Fibroblast of skin of right quadriceps (primary cell): ENCODE measurements at regions not wholly inside any gene's neighbourhood (a gene's known extent, or its start where the extent isn't known, plus 50 kb on each side); places are given as distances from the start of the nearest gene placed in this dataset.

Source experiments
- DNase-seq: peaks from one replicate; pipeline ENCODE4 v3.0.0-alpha.2; 2013

DNA sequence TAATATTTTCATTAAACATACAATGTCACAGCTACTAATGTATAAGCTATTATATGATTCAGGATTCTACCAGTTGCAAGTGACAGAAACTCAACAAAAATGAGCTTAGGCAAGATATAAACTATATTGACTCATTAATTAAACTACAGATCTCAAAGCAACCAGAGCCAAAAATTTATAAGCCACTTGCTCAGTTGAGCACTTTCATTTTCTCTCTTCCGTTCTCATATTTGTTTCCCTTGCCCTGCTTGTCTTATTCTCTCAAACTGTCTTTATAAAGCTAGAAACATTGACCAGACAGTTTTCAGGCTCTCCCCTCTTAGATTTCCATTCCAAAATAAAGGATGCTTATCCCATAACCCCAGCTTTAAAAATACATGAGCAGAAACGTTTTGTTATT is 60.2 kb upstream of the DGKB start:
- DNase-seq, result no peak

DNA sequence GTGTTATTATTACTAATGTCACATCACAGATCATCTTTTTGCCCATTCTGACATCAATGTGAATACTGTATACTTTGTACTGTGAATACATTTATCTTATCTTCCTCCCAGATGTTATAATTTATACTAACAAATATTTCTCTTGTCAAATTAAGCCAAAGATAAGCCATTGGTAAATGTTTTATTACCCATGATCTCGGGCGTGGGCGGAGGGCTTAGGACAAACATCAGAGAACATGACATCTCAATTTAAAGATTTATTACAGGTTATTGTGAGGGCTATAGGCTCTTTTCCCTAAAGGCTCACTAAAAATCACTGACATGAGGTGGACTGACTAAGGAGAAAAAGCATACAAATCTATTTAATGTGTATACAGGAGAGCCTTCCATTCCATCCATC is 58.2 kb upstream of the DGKB start:
- no peak for DNase-seq

DNA sequence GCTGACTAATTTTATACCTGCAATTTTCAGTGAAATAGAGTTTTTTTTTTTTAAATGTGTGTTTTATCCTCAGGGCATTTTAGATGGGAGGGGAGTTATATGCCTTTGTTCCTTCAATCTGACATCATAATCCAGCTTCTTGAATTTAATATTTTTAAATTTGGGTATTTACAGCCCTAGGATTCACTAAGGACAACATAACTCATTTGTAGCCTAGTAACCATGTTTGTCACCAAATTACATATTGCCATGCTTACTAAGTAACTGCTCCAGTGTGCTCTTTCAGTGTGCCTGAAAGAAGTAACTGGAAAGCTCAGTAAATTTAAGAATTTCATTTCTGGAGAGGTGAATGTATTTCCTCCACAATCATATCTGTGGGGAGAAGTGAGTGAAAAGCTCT is 56.8 kb upstream of the DGKB start:
- DNase-seq, result no peak

DNA sequence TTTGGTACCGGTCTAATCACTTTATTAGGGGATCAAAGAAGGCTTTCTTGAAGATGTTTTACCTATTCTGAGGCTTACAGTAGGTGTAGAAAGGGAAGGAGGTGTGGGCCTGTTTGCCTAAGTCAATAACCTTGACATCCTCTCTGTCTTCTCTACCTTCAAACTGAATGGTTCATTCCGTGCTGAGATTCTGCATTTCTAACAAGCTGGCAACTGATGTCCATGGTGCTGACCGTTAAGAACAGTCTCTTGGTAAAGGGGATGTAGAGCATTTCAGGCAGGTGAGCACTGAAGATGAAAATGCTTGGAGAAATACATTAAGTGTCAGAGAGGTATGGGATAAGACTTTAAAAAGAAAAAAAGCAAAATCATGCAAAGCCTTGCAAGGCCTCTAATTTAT is 51.5 kb upstream of the DGKB start:
- no peak for DNase-seq
